Stimulated activated naive CD4-positive, alpha-beta T cell treated with Interleukin-2 at 50 U/mL for 16 hours (primary cell): ENCODE measurements at regions not wholly inside any gene's neighbourhood (a gene's known extent, or its start where the extent isn't known, plus 50 kb on each side); places are given as distances from the start of the nearest gene placed in this dataset.

Source experiments
- DNase-seq: peaks from one replicate; lab custom pipeline; 2025; lab: John Stamatoyannopoulos, UW

DNA sequence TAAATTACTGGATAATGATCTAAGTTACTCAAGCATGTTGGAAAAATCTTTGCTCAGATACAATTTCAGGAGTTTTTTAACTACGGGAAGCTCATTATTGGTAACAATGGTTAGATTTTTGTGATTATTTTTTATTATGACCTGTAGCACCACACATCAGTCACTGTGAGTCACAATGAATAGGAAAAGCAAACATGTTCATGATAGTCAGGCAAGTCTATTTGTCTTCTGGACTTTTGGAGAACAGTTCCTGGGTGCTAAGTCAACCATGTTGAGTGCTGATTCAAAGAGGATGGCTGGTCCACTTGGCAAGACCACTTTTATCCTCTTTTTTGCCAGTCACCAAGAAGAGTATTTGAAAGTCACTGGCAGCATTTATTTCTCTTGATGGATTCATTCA, 403.2 kb downstream of the KIF4B start:
- no peak for DNase-seq

GRCh38 chr5:155418960-155419579, 405.5 kb downstream of the KIF4B start:
- DNase-seq: no peak

GRCh38 chr5:155430192-155430591, 416.6 kb downstream of the KIF4B start:
- DNase-seq: no peak

DNA sequence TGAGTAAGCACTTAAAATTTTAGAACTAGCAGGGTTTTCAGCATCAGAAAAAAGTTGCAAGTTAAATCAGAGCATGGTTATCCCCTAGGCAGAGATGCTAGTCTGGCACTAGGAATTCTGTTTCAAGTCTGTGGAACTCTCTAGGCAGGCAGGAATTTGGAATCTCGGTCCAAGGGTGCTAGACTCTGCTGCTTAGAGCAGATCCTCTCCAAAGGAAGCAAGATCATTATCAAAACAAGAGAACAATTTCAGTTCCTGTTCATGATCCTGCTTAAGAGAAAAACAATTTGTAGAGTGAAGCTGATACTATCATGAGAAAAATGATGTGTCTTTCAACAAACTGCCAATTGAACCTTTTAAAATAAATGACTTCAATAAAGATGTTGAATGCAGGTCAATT, 420.7 kb downstream of the KIF4B start:
- no peak for DNase-seq

DNA sequence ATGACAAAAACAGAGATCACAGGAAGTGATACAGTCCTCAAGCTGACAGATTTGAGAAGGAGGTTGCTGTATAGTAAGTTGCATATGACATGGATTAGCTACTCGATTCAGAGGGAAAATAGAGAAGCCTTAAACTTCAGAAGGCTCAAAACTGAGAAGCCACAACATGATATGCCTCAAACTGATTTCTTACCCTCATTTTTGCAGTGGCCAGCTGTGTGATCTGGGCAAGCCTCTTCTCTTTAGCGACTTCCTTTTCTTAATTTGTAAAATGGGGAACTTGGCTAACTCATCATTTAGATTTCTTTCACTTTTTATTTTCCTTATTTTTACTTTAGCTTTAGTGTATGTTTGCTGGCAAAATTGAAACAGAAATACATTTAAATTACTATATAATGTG, 421.1 kb downstream of the KIF4B start:
- no peak for DNase-seq

DNA sequence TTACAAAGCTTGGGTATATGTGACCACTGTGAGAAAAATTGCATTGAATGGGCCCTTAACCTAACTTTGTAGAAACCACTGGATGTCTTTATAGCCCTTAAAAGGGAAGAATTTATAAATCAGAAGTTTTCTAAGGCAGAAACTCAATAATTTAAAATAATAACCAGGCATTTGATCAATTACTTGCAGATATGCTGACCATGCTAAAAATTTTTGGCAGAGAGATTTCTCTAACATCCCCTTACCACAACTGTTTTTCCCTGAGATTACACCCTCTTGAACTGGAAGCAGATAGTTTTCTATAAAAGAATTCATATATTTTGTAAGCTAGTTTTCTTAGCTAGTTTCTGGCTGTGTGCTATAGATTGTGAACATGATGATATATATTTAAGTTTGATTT, 428.3 kb downstream of the KIF4B start:
- DNase-seq: no peak

- no peak for DNase-seq
Observed at GRCh38 chr5:155451106-155451505, 437.6 kb downstream of the KIF4B start.

- DNase-seq: no peak
Observed at GRCh38 chr5:155455791-155456514, 442.4 kb downstream of the KIF4B start.

DNA sequence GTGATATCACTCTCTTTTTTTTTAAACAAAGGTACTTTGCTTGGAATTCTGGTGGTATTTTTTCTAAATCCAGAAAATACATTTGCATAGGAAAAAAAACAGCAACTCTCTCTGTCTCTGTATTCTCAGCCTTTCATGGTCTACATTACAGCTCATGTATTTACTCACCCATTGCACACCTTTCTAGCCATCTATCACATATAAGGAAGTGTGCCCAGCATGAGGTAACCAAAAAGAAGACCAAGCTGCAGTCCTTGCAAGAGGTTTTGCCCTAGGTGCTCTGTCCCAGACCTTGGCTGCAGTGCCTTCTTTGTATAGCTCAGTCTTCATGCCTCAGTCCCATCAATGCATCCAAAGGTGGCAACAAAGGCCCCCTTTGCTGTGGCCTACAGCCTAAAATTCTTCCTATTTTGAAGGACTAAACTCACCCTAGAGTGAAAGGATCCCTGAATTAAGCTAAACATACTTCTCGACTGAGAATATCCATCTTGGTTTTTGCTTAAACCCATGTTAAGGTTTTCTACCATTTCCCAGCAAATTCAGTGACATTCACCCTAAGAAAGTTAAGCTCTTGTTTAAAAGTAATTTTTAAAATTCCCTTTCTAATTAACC, 446.4 kb downstream of the KIF4B start:
- DNase-seq: no peak

GRCh38 chr5:155460501-155460931, 447.0 kb downstream of the KIF4B start:
- no peak for DNase-seq

DNA sequence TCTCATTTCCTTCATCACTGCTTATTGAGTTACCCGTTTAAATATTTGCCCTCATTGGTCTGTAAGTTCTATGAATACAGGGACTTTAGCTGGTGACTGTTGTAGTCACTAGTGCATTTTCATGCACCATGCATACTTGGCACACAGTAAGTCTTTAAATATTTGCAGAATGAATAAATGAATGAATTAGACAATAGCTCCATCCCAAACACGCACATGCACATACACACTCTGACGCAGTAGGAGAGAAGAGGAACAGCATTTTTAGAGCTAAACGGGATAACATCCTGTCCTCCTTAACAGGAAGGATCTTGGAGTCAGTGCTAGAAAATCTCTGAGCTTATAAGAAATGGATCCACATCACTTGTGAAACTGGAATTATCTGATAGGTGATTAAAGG, 447.7 kb downstream of the KIF4B start:
- no peak for DNase-seq

DNA sequence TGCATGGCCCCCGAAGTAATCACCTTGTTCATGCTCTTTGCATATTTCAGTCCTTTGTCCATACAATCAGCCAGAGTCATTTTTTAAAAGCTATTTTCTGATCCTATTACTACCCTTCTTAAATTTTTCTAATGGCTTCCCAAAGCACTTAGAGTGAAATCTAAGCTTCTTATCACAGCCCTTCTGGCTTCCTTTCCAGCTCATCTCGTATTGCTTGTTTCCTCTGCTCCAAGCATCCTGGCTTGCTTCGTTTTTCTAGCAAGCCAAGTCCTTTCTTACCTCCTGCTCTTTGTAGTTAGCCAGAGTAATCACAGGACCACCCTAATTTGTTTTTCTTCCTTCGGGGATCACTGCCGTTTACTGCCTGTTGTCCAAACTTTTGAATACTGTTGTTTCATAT, 453.3 kb downstream of the KIF4B start:
- DNase-seq: no peak

- no peak for DNase-seq
Observed at GRCh38 chr5:155471027-155471426, 457.5 kb downstream of the KIF4B start.

- no peak for DNase-seq
Observed at GRCh38 chr5:155472780-155473179, 459.2 kb downstream of the KIF4B start.

DNA sequence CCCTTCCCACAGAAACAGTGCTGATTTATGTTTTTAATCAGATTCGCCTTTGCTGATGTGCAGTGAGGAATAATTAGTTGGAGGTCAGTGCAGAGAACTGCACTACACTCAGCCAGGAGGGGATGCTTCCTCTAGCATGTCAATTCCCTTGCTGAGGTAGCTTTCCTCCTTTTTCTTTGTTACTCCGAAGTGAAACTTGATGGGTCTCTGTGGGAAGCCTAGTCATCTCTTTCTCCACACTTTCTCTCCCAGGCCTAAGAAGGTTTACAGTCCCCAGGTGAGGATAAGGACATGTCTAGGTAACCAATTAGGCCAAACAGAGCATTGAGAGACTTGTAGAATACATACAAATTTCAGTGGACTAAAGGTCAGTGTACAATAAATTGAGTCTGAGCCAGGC, 461.8 kb downstream of the KIF4B start:
- DNase-seq: no peak

DNA sequence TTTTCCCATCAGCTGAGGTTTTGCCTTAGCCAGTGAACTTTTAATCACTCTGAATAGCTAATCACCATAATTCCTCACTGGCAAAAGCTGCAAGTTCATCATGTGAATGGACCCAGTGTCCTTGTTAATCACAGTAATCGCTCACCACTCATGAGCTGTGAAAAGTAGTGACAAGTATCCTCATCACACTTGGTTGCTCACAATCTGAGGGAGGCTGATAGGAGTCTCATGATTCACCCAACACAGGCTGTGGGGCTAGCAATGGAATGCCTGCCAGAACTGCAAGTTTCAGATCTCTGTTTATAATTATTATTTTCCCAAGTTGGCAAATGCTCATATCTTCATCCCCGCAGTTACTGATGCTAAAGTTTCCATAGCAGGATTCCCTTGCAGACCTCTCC, 467.2 kb downstream of the KIF4B start:
- DNase-seq: no peak

GRCh38 chr5:155481182-155481581, 467.6 kb downstream of the KIF4B start:
- DNase-seq: no peak

- DNase-seq: no peak
Observed at GRCh38 chr5:155482428-155482827, 468.9 kb downstream of the KIF4B start.

- no peak for DNase-seq
Observed at GRCh38 chr5:155485386-155485785, 471.8 kb downstream of the KIF4B start.

GRCh38 chr5:155489949-155490348, 476.4 kb downstream of the KIF4B start:
- no peak for DNase-seq

- DNase-seq: no peak
Observed at GRCh38 chr5:155492191-155492590, 478.6 kb downstream of the KIF4B start.

- DNase-seq: no peak
Observed at GRCh38 chr5:155504606-155505005, 491.1 kb downstream of the KIF4B start.

DNA sequence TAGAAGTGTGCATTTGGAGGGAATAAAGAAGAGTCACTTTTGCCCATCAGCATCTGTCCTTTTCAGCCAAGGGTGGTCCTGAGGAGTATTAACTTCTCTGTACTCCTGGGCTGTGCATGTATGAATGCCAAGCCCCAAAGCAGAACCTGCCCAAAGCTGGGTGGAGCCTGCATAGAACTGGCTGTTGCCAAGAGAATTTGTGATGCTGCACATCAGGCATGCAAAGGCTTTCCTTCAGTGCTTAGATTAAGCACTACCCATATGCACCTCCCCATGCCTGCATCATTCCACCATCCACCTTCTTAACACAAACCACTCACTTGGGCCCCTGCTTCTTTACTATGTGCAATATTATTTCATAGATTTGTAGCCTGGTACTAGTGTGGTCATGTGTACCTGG, 493.8 kb downstream of the KIF4B start:
- DNase-seq: no peak

DNA sequence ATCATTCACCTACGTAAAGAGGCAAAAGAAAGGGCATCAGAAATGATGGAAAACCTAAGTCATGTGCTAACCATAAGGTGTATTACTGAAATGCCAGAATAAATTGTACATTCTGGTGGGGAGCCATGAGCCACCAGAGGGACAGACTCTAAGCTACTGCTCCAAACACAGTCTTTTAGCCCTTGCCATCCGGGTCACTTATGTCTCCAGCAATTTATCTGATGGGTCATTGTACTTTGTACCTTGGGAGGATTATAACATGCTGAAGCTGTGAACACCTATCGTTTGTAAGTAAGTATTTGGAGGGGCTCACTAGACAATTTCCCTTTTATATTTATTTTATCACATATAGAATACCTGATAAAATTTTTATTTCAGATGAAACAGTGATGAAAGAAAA, 495.1 kb downstream of the KIF4B start:
- no peak for DNase-seq
